Suprapubic skin (tissue), 4 donors: ENCODE measurements at regions not wholly inside any gene's neighbourhood (a gene's known extent, or its start where the extent isn't known, plus 50 kb on each side); places are given as distances from the start of the nearest gene placed in this dataset.

Experiments used
- CTCF ChIP-seq, 2 donors: fragments of 200-600 bp in 1 of 2; fragments of 450-650 bp in 1 of 2; sonication (generic) in 1 of 2; IDR thresholded peaks; one replicate each; pipeline ENCODE4 v1.5.1; 2016 to 2019; ENCODE audit warnings: antibody characterized with exemption in 2 of 2, mild to moderate bottlenecking in 1 of 2, moderate library complexity in 1 of 2
- EP300 ChIP-seq: sonication (generic); formaldehyde crosslinking; IDR thresholded peaks from one replicate; pipeline ENCODE4 v1.6.1; 2017; ENCODE audit warnings: antibody characterized with exemption
- POLR2A ChIP-seq, 2 donors: fragments of 450-650 bp; IDR thresholded peaks; one replicate each; pipeline ENCODE4 v1.6.1; 2017; ENCODE audit warnings: antibody characterized with exemption in 2 of 2, mild to moderate bottlenecking in 2 of 2, moderate library complexity in 2 of 2
- POLR2AphosphoS5 ChIP-seq, 3 donors: sonication (generic); formaldehyde crosslinking; IDR thresholded peaks; one replicate each; pipeline ENCODE4 v1.6.1; 2017; ENCODE audit warnings: antibody characterized with exemption in 3 of 3

GRCh38 chr13:83372786-83373185 is 509.5 kb downstream of the SLITRK1 start:
- TF ChIP-seq CTCF (IDR thresholded peaks at IDR 0.05) (no peak), POLR2A (IDR thresholded peaks at IDR 0.05) (no peak), POLR2AphosphoS5 (IDR thresholded peaks at IDR 0.05) (no peak), EP300 (no peak)
